ENCODE measurements at regions not wholly inside any gene's neighbourhood (a gene's known extent, or its start where the extent isn't known, plus 50 kb on each side); places are given as distances from the start of the nearest gene placed in this dataset.
"Not testable (repeated sequence)": the region's sequence is repeated elsewhere in the genome, so short reads cannot be mapped to it uniquely, and the experiment has no call there.

DNA sequence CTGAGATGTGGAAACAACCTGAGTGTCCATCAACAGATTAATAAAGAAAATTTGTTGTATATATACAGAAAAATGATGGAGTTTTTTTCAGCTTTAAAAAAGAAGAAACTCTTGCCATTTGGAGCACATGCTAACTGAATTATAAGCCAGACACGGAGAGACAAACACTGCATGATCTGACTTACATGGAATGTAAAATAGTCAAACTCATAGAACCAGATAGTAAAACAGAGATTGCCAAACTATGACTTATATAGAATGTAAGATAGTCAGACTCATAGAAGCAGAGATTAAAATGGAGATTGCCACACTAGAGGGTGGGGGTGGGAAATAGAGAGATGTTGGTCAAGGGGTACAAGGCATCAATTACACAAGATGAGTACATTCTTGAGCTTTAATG, 1786.6 kb downstream of the PLA2G4A start:
- peaks cover 19% of the 10 kb centered on the region for H3K9me3 Mint-ChIP-seq (ENCODE audit: low read depth)
- H3K27me3 Mint-ChIP-seq (ENCODE audit: low read depth) = no peaks in the 10 kb centered on the region
- no peaks in the 10 kb centered on the region for H3K4me1 Mint-ChIP-seq (ENCODE audit: low read depth)
- no peaks in the 10 kb centered on the region for H3K36me3 Mint-ChIP-seq (ENCODE audit: low read depth)
- TF ChIP-seq, protein P1, sequence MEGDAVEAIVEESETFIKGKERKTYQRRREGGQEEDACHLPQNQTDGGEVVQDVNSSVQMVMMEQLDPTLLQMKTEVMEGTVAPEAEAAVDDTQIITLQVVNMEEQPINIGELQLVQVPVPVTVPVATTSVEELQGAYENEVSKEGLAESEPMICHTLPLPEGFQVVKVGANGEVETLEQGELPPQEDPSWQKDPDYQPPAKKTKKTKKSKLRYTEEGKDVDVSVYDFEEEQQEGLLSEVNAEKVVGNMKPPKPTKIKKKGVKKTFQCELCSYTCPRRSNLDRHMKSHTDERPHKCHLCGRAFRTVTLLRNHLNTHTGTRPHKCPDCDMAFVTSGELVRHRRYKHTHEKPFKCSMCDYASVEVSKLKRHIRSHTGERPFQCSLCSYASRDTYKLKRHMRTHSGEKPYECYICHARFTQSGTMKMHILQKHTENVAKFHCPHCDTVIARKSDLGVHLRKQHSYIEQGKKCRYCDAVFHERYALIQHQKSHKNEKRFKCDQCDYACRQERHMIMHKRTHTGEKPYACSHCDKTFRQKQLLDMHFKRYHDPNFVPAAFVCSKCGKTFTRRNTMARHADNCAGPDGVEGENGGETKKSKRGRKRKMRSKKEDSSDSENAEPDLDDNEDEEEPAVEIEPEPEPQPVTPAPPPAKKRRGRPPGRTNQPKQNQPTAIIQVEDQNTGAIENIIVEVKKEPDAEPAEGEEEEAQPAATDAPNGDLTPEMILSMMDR (IDR thresholded peaks at IDR 0.05) = no peak
- H3K27ac Mint-ChIP-seq (ENCODE audit: unreplicated experiment) = no peak overlapping the region
- no peak overlapping the region for H3K4me3 Mint-ChIP-seq (ENCODE audit: unreplicated experiment)
- no peak for DNase-seq (ENCODE audit: low spot score)

DNA sequence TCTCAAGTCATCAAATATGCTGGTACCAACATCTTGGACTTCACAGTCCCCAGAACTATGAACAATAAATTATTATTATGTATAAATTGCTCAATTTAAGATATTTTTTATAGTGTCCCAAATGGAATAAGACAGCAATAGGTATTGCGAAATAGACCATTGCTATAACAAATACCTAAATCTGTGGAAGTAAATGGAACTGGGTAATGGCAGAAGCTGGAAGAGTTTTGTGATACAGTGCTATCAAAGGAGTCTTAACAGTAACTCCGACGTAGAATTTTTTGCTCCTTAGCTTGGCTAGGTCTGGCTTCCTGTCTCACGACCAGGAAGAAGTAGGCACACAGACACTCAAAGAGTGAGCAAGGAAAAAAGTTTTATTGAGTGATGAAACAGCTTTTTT, 1791.5 kb downstream of the PLA2G4A start:
- Mint-ChIP-seq H3K9me3 (ENCODE audit: low read depth) (peaks cover 2% of the 10 kb centered on the region), H3K4me3 (ENCODE audit: unreplicated experiment) (no peak overlapping the region), H3K4me1 (ENCODE audit: low read depth) (no peaks in the 10 kb centered on the region), H3K27ac (ENCODE audit: unreplicated experiment) (no peak overlapping the region), H3K36me3 (ENCODE audit: low read depth) (no peaks in the 10 kb centered on the region), H3K27me3 (ENCODE audit: low read depth) (no peaks in the 10 kb centered on the region)
- DNase-seq (ENCODE audit: low spot score) = no peak
- TF ChIP-seq, protein P1 (IDR thresholded peaks at IDR 0.05) = no peak

DNA sequence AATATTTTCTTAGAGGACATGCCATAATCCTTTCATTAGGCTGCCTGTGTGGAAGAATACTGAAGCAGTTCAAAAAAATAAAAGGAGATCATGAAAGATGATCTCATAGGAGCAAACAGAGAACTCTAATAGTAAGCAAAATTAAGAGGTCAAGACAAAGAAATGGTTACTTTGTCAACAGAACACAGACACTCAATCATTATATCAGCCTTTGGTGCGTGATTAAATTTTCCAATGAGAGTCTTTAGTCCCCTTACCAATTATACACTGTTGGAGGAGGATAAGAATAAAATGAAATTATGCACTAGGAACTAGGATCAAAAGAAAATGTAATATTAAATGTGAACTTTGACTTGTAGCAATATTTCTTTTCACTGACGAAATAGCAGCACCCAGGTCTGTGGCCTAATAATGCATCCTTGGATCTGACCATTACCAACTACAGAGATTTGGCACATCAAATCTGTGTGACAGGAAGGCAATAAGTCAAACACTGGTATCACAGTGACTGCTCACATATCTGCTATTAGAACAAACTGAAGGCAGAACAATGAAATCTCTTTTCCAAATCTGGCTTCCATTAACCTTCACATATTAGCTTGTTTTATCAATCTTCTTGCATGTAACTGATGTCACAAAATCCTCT, 1812.9 kb downstream of the PLA2G4A start:
- no peak overlapping the region for H3K4me3 Mint-ChIP-seq (ENCODE audit: unreplicated experiment)
- no peaks in the 10 kb centered on the region for H3K36me3 Mint-ChIP-seq (ENCODE audit: low read depth)
- TF ChIP-seq, protein P1 (IDR thresholded peaks at IDR 0.05) = no peak
- DNase-seq (ENCODE audit: low spot score) = no peak
- H3K9me3 Mint-ChIP-seq (ENCODE audit: low read depth) = no peaks in the 10 kb centered on the region
- no peaks in the 10 kb centered on the region for H3K4me1 Mint-ChIP-seq (ENCODE audit: low read depth)
- no peak overlapping the region for H3K27ac Mint-ChIP-seq (ENCODE audit: unreplicated experiment)
- H3K27me3 Mint-ChIP-seq (ENCODE audit: low read depth) = peaks cover 2% of the 10 kb centered on the region

DNA sequence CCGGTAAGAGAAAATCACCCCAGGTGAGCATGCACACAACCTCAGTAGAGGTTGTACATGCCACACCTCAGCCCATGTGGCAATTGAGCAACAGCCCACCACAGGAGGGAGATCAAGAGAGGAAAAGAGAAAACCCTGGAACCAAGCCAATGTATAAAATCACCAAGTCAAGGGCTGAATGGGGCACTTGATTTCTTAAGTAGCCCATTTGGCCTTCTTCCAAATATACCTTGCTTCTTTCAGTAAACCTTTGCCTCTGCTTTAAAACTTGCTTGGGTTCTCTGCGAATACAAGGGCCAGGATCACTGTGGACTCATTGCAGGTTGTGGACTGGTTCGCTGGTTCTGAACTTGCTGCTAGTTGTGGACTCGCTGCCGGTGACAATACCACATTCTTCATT, 1814.0 kb downstream of the PLA2G4A start:
- Mint-ChIP-seq H3K9me3 (ENCODE audit: low read depth) (no peaks in the 10 kb centered on the region), H3K36me3 (ENCODE audit: low read depth) (no peaks in the 10 kb centered on the region), H3K27me3 (ENCODE audit: low read depth) (peaks cover 2% of the 10 kb centered on the region), H3K4me1 (ENCODE audit: low read depth) (no peaks in the 10 kb centered on the region), H3K4me3 (ENCODE audit: unreplicated experiment) (no peak overlapping the region), H3K27ac (ENCODE audit: unreplicated experiment) (no peak overlapping the region)
- DNase-seq (ENCODE audit: low spot score) = no peak
- TF ChIP-seq, protein P1 (IDR thresholded peaks at IDR 0.05) = no peak

DNA sequence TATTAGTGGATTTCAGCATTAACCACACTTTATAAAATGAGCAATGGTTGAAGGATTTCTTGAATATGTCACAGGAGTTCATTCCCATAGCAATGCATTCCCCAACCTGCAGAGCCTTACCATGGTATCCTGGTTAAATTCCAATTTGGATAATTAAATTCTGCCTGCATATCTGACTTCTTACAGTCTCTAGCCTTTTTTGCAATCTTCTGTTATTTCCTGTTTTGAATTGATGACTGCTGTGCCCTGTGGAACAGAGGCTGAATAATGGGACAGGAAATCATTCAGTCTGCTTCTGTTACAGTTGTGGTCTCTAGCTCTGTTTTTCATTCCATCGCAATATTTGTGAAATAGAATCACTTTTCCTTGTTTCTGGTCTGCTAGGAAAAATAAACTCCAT, 1823.9 kb downstream of the PLA2G4A start:
- H3K9me3 Mint-ChIP-seq (ENCODE audit: low read depth) = no peaks in the 10 kb centered on the region
- no peak overlapping the region for H3K27ac Mint-ChIP-seq (ENCODE audit: unreplicated experiment)
- TF ChIP-seq, protein P1 (IDR thresholded peaks at IDR 0.05) = no peak
- no peak overlapping the region for H3K4me3 Mint-ChIP-seq (ENCODE audit: unreplicated experiment)
- H3K27me3 Mint-ChIP-seq (ENCODE audit: low read depth) = no peaks in the 10 kb centered on the region
- H3K36me3 Mint-ChIP-seq (ENCODE audit: low read depth) = no peaks in the 10 kb centered on the region
- no peak for DNase-seq (ENCODE audit: low spot score)
- peaks cover 13% of the 10 kb centered on the region for H3K4me1 Mint-ChIP-seq (ENCODE audit: low read depth)

DNA sequence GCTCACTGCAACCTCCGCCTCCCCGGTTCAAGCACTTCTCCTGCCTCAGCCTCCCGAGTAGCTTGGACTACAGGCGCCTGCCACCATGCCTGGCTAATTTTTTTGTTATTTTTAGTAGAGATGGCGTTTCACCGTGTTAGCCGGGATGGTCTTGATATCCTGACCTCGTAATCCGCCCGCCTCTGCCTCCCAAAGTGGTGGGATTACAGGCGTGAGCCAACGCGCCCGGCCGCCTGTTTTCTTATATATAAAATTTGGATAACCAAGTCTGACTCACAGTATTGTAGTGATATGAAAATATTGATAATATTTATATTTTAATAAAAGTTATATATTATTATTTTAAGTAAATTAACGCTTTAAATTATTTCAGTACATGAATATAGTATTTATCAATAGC, 1821.7 kb downstream of the BRINP3 start:
- H3K4me3 Mint-ChIP-seq (ENCODE audit: unreplicated experiment); H3K27ac Mint-ChIP-seq (ENCODE audit: unreplicated experiment); H3K27me3 Mint-ChIP-seq (ENCODE audit: low read depth); H3K9me3 Mint-ChIP-seq (ENCODE audit: low read depth); H3K36me3 Mint-ChIP-seq (ENCODE audit: low read depth): not testable (repeated sequence)
- H3K4me1 Mint-ChIP-seq (ENCODE audit: low read depth) = peaks cover 13% of the 10 kb centered on the region
- DNase-seq (ENCODE audit: low spot score) = peak; percentile 48

Data from chondrocyte (in vitro differentiated cells).